CD8-positive, alpha-beta memory T cell (primary cell): ENCODE measurements at regions not wholly inside any gene's neighbourhood (a gene's known extent, or its start where the extent isn't known, plus 50 kb on each side); places are given as distances from the start of the nearest gene placed in this dataset.
"Not testable (repeated sequence)": the region's sequence is repeated elsewhere in the genome, so short reads cannot be mapped to it uniquely, and the experiment has no call there.

Experiments
- CTCF ChIA-PET: fragments of 350-600 bp; sonication (Branson Sonifier 250); formaldehyde crosslinking; loops from one replicate; lab custom pipeline; 2021; ENCODE audit warnings: antibody characterized with exemption; lab: Charles Lee
- POLR2A ChIA-PET: fragments of 350-600 bp; sonication (Branson Sonifier 250); formaldehyde crosslinking; loops from one replicate; lab custom pipeline; 2021; ENCODE audit warnings: antibody characterized with exemption; lab: Charles Lee
- DNase-seq, 5 donors: peaks; one replicate each; pipeline versions ENCODE4 v3.0.0 to v3.0.0-alpha.2; 2020 to 2022; ENCODE audit warnings: mixed read lengths in 1 of 5
- H3K27ac ChIP-seq: one replicate; pipeline ENCODE4 v1.7.0; 2013; ENCODE audit warnings: low read depth, mild to moderate bottlenecking, low read length, moderate library complexity
- H3K27me3 ChIP-seq: 2 replicates; pipeline ENCODE4 v1.7.0; 2013; ENCODE audit warnings: low read length, mild to moderate bottlenecking; ENCODE audit not compliant: insufficient read depth, poor library complexity, severe bottlenecking
- H3K36me3 ChIP-seq: 2 replicates; pipeline ENCODE4 v1.7.0; 2013; ENCODE audit warnings: mild to moderate bottlenecking, low read length, moderate library complexity; ENCODE audit not compliant: insufficient read depth
- H3K4me1 ChIP-seq: 2 replicates; pipeline ENCODE4 v1.7.0; 2013; ENCODE audit warnings: mild to moderate bottlenecking, low read length, moderate library complexity; ENCODE audit not compliant: insufficient read depth
- H3K4me3 ChIP-seq: 2 replicates; pipeline ENCODE4 v1.7.0; 2013; ENCODE audit warnings: mild to moderate bottlenecking, low read length
- H3K9me3 ChIP-seq: 2 replicates; pipeline ENCODE4 v1.7.0; 2013; ENCODE audit warnings: mild to moderate bottlenecking, low read length
- H3K27ac Mint-ChIP-seq, 8 donors: one replicate each; pipeline ENCODE4 v1.8.0; 2020 to 2021; ENCODE audit warnings: mixed read lengths in 8 of 8, mild to moderate bottlenecking in 6 of 8, inconsistent platforms in 3 of 8, moderate library complexity in 3 of 8
- H3K27me3 Mint-ChIP-seq, 2 donors: one replicate each; pipeline ENCODE4 v1.8.0; 2020 to 2021; ENCODE audit warnings: mixed read lengths in 2 of 2, mild to moderate bottlenecking in 1 of 2, moderate library complexity in 1 of 2
- H3K36me3 Mint-ChIP-seq, 3 donors: one replicate each; pipeline ENCODE4 v1.8.0; 2020 to 2021; ENCODE audit warnings: mixed read lengths in 3 of 3, inconsistent platforms in 1 of 3, mild to moderate bottlenecking in 1 of 3
- H3K4me1 Mint-ChIP-seq, 3 donors: one replicate each; pipeline ENCODE4 v1.8.0; 2020 to 2021; ENCODE audit warnings: mixed read lengths in 3 of 3, inconsistent platforms in 1 of 3, mild to moderate bottlenecking in 1 of 3
- H3K4me3 Mint-ChIP-seq, 7 donors: one replicate each; pipeline ENCODE4 v1.8.0; 2020 to 2021; ENCODE audit warnings: mixed read lengths in 7 of 7, mild to moderate bottlenecking in 6 of 7, moderate library complexity in 4 of 7, inconsistent platforms in 2 of 7
- H3K9me3 Mint-ChIP-seq, 5 donors: one replicate each; pipeline ENCODE4 v1.8.0; 2020 to 2022; ENCODE audit warnings: mixed read lengths in 5 of 5, mild to moderate bottlenecking in 3 of 5, moderate library complexity in 2 of 5, inconsistent platforms in 1 of 5

GRCh38 chr21:23130308-23130707 lies 2132.1 kb downstream of the NCAM2 start:
- Mint-ChIP-seq H3K4me1 (no peaks in the 10 kb centered on the region), H3K27me3 (no peaks in the 10 kb centered on the region), H3K4me3 (no peak overlapping the region), H3K27ac (no peak overlapping the region), H3K36me3 (no peaks in the 10 kb centered on the region), H3K9me3 (peaks cover 0 to 21% (median 5%) of the 10 kb centered on the region in 5 donors)
- H3K4me1 ChIP-seq, result no peaks in the 10 kb centered on the region
- H3K27ac ChIP-seq, result no peak overlapping the region
- no peak for DNase-seq
- H3K36me3 ChIP-seq, result no peaks in the 10 kb centered on the region
- CTCF ChIA-PET, result no interaction called here
- H3K27me3 ChIP-seq, result no peaks in the 10 kb centered on the region
- POLR2A ChIA-PET, result no interaction called here
- no peak overlapping the region for H3K4me3 ChIP-seq
- no peaks in the 10 kb centered on the region for H3K9me3 ChIP-seq

DNA sequence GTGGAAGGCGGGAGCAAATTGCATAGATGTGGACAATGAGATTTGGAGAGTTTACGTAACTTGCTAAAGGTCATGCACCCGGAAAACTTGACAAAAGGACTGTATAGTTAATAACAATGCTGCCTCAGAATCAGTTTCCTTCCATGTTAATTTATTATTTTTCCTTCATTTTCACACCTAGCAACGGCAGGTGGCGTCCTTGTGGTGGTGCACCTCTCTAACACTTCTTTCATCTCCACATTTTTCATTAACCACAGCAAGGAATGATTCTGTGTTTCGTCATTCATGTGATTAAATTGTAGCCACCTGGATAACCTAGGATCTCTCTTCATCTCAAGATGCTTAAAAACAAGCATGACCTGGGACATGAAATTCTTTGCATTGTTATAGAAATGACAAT lies 2133.0 kb downstream of the NCAM2 start:
- Histone ChIP-seq H3K4me3 (no peak overlapping the region), H3K4me1 (no peaks in the 10 kb centered on the region), H3K36me3 (no peaks in the 10 kb centered on the region), H3K27ac (no peak overlapping the region), H3K9me3 (no peaks in the 10 kb centered on the region), H3K27me3 (no peaks in the 10 kb centered on the region)
- Mint-ChIP-seq H3K4me3 (no peak overlapping the region), H3K36me3 (no peaks in the 10 kb centered on the region), H3K27ac (no peak overlapping the region), H3K4me1 (no peaks in the 10 kb centered on the region), H3K27me3 (no peaks in the 10 kb centered on the region), H3K9me3 (peaks cover 0 to 21% (median 5%) of the 10 kb centered on the region in 5 donors)
- ChIA-PET POLR2A (no interaction called here), CTCF (no interaction called here)
- DNase-seq, result no peak

DNA sequence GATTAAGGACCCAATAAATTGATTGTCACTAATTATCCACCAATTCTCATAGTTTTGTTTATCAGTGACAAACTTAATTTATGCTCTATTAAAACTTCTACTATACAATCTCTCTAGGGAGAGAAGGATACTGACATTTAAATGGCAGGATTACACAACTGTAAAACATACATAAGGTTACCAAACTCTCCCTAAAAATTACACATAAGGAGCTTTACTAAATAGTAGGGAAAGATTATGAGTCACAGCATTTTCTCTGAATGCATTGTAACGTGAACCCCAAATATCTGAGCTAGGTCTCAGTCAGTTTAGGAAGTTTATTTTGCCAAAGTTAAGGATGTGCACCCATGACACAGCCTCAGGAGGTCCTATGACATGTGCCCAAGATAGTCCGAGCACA lies 2140.6 kb downstream of the NCAM2 start:
- no peak for DNase-seq
- Histone ChIP-seq H3K36me3 (no peaks in the 10 kb centered on the region), H3K4me3 (no peak overlapping the region), H3K4me1 (no peaks in the 10 kb centered on the region), H3K27me3 (no peaks in the 10 kb centered on the region), H3K9me3 (no peaks in the 10 kb centered on the region), H3K27ac (no peak overlapping the region)
- Mint-ChIP-seq H3K4me1 (no peaks in the 10 kb centered on the region), H3K4me3 (no peak overlapping the region), H3K27ac (no peak overlapping the region), H3K27me3 (no peaks in the 10 kb centered on the region), H3K36me3 (no peaks in the 10 kb centered on the region), H3K9me3 (peaks cover 2 to 16% (median 6%) of the 10 kb centered on the region in 5 donors)
- ChIA-PET POLR2A (no interaction called here), CTCF (no interaction called here)

- ChIA-PET POLR2A (no interaction called here), CTCF (no interaction called here)
- Mint-ChIP-seq H3K36me3 (no peaks in the 10 kb centered on the region), H3K27me3 (no peaks in the 10 kb centered on the region), H3K27ac (no peak overlapping the region), H3K4me1 (no peaks in the 10 kb centered on the region), H3K9me3 (peaks cover 0 to 14% (median 2%) of the 10 kb centered on the region in 5 donors), H3K4me3 (no peak overlapping the region)
- Histone ChIP-seq H3K27me3 (no peaks in the 10 kb centered on the region), H3K36me3 (no peaks in the 10 kb centered on the region), H3K9me3 (peaks cover 4% of the 10 kb centered on the region), H3K4me1 (no peaks in the 10 kb centered on the region), H3K4me3 (no peak overlapping the region), H3K27ac (no peak overlapping the region)
- no peak for DNase-seq
Observed at GRCh38 chr21:23152130-23152529, 2153.9 kb downstream of the NCAM2 start.

GRCh38 chr21:23153842-23154241 lies 2155.6 kb downstream of the NCAM2 start:
- POLR2A ChIA-PET, H3K27ac Mint-ChIP-seq, H3K9me3 ChIP-seq, H3K4me3 Mint-ChIP-seq, H3K27me3 Mint-ChIP-seq, DNase-seq, CTCF ChIA-PET, H3K4me3 ChIP-seq, H3K36me3 ChIP-seq, H3K4me1 ChIP-seq, H3K27ac ChIP-seq, H3K4me1 Mint-ChIP-seq, H3K36me3 Mint-ChIP-seq, H3K27me3 ChIP-seq: not testable (repeated sequence)
- H3K9me3 Mint-ChIP-seq, result peaks cover 0 to 14% (median 2%) of the 10 kb centered on the region in 5 donors

DNA sequence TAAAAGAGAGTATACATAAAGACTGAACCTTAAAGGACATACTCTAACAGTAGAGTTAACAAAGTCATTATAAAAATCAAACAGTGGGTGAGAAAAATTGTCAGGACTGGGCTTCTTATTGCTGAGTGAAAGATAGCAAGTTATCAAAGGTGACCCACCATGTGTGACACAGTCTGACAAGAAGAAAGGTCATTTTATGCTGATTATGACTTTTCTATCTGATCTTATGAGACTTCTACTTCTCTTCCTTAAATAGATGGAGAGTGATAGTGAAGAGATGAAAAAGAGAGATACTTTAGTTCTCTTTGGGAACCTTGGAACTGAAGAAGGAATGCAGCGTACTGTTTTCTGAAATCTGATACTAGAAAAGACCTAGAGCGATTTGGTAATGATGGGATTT lies 2157.1 kb downstream of the NCAM2 start:
- Mint-ChIP-seq H3K36me3 (no peaks in the 10 kb centered on the region), H3K4me3 (no peak overlapping the region), H3K4me1 (no peaks in the 10 kb centered on the region), H3K27me3 (no peaks in the 10 kb centered on the region), H3K9me3 (peaks cover 0 to 14% (median 2%) of the 10 kb centered on the region in 5 donors), H3K27ac (no peak overlapping the region)
- Histone ChIP-seq H3K27me3 (no peaks in the 10 kb centered on the region), H3K9me3 (peaks cover 4% of the 10 kb centered on the region), H3K27ac (no peak overlapping the region), H3K4me1 (no peaks in the 10 kb centered on the region), H3K4me3 (no peak overlapping the region), H3K36me3 (no peaks in the 10 kb centered on the region)
- ChIA-PET CTCF (no interaction called here), POLR2A (no interaction called here)
- DNase-seq, result no peak

GRCh38 chr21:23160914-23161313 lies 2162.7 kb downstream of the NCAM2 start:
- Histone ChIP-seq H3K27me3 (no peaks in the 10 kb centered on the region), H3K27ac (no peak overlapping the region), H3K4me1 (no peaks in the 10 kb centered on the region), H3K9me3 (no peaks in the 10 kb centered on the region), H3K4me3 (no peak overlapping the region), H3K36me3 (no peaks in the 10 kb centered on the region)
- no peak for DNase-seq
- ChIA-PET CTCF (no interaction called here), POLR2A (no interaction called here)
- no peak overlapping the region for H3K27ac Mint-ChIP-seq
- peaks cover 0 to 4% (median 0%) of the 10 kb centered on the region in 5 donors for H3K9me3 Mint-ChIP-seq
- no peaks in the 10 kb centered on the region for H3K36me3 Mint-ChIP-seq
- H3K4me1 Mint-ChIP-seq, result no peaks in the 10 kb centered on the region
- H3K4me3 Mint-ChIP-seq, result no peak overlapping the region
- no peaks in the 10 kb centered on the region for H3K27me3 Mint-ChIP-seq

DNA sequence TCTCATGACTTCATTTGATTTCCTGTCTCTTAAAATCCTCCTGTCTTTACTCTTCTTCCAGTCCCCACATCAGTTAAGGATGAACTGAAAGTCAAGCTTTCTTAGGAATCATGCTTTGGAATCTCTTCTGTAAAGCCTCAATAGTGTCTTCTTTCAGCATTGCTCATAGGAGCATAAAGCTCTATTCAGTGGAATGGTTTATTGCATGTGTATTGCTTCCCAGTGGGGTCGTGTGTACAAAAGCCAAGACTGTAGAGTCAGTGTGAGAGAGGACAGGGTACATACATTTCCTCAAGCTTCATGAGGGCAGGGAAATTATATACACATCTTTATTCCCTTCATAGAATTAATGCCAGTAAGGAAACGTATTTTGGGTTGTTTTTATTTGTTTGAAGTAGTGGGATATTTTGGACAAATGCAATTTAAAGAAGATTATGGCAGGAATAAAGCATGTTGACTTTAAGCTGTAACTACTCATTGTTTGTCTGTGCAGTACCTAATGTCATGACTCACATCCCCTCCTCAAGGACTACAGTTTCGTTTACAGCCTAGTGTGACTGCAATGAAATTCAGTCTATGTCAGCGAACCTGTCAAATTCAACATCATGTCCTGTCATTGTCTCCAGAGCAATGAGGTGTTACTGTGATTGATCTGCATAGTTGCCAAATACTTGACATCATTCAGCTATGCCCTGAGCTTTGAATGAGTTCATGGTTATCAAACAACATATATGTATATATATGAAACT lies 2164.2 kb downstream of the NCAM2 start:
- Histone ChIP-seq H3K9me3 (no peaks in the 10 kb centered on the region), H3K27me3 (no peaks in the 10 kb centered on the region), H3K27ac (no peak overlapping the region), H3K4me1 (no peaks in the 10 kb centered on the region), H3K36me3 (no peaks in the 10 kb centered on the region), H3K4me3 (no peak overlapping the region)
- ChIA-PET CTCF (interaction anchor here (0.6 kb wide), 1 partner anchor 871 kb away, joined by 3 read pairs; no protein-coding TSS in a partner anchor), POLR2A (no interaction called here)
- no peaks in the 10 kb centered on the region for H3K27me3 Mint-ChIP-seq
- DNase-seq, result no peak
- H3K4me1 Mint-ChIP-seq, result no peaks in the 10 kb centered on the region
- no peak overlapping the region for H3K27ac Mint-ChIP-seq
- H3K36me3 Mint-ChIP-seq, result no peaks in the 10 kb centered on the region
- H3K9me3 Mint-ChIP-seq, result peaks cover 0 to 4% (median 2%) of the 10 kb centered on the region in 5 donors
- no peak overlapping the region for H3K4me3 Mint-ChIP-seq
